ENCODE measurements at regions not wholly inside any gene's neighbourhood (a gene's known extent, or its start where the extent isn't known, plus 50 kb on each side); places are given as distances from the start of the nearest gene placed in this dataset.

DNA sequence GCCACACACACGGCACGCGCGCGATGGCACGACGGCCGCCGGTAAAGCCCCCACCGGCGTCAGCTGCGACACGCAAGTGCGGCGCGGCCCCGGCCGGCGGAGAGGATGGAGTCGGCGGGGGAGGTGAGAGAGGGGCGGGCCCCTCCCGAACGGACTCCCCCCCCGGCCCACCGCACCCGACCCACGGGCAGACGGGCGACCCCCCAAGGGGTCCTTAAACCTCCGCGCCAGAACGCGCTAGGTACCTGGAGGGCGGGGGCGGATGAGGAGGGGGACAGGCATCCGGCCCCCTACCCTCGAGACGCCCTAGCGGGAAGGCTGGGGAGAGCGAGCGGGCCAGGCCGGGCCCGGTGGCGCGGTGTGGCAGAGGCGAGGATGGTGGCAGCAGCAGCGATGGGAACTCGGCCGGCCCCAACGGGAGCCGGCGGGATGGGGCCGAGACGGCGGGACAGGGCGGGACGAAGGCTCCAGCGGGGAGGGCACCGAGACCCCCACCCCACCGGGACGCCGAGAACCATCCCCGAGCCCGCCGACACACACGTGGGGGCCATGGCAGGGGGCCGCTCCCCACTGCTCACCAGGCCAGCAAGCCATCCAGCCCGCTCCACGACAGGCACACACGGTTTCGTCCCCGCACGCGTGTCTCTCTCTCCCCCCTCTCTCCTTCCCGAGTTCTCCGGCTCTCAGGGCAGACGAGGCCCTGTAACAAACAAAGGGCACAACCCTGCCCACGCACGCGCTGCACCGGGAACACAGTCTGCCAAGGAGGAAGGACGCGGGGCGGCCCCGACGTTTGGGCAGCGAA lies 1515.4 kb upstream of the DEFB115 start:
- no peaks in the 10 kb centered on the region for H3F3A ChIP-seq (ENCODE audit: insufficient read depth)
- H3K9me3 ChIP-seq (ENCODE audit: insufficient read depth, low read length) = no peaks in the 10 kb centered on the region; the same call in 1 of the 2 replicates
- H3K27ac ChIP-seq (ENCODE audit: low read depth, low read length) = no peak overlapping the region
- no peak overlapping the region for H3K9ac ChIP-seq (ENCODE audit: low read length)
- H3K9me2 ChIP-seq (replicated peaks; ENCODE audit: insufficient read depth, low read length) = no peaks in the 10 kb centered on the region
- TF ChIP-seq, protein P1, sequence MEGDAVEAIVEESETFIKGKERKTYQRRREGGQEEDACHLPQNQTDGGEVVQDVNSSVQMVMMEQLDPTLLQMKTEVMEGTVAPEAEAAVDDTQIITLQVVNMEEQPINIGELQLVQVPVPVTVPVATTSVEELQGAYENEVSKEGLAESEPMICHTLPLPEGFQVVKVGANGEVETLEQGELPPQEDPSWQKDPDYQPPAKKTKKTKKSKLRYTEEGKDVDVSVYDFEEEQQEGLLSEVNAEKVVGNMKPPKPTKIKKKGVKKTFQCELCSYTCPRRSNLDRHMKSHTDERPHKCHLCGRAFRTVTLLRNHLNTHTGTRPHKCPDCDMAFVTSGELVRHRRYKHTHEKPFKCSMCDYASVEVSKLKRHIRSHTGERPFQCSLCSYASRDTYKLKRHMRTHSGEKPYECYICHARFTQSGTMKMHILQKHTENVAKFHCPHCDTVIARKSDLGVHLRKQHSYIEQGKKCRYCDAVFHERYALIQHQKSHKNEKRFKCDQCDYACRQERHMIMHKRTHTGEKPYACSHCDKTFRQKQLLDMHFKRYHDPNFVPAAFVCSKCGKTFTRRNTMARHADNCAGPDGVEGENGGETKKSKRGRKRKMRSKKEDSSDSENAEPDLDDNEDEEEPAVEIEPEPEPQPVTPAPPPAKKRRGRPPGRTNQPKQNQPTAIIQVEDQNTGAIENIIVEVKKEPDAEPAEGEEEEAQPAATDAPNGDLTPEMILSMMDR (IDR thresholded peaks at IDR 0.05; ENCODE audit: insufficient read depth, low read length, poor library complexity, severe bottlenecking) = no peak
- no peak for TF ChIP-seq EZH2phosphoT487 (conservative IDR thresholded peaks at IDR 0.05; ENCODE audit: low read length)
- H3K4me3 ChIP-seq (ENCODE audit: insufficient read depth, low read length, poor library complexity, severe bottlenecking) = no peak overlapping the region
- H3K36me3 ChIP-seq (ENCODE audit: low read length) = no peaks in the 10 kb centered on the region
- no peaks in the 10 kb centered on the region for H3K79me2 ChIP-seq (ENCODE audit: insufficient read depth, low read length)
- H3K4me2 ChIP-seq (ENCODE audit: low read depth, low read length, poor library complexity, severe bottlenecking) = no peak overlapping the region
- no peaks in the 10 kb centered on the region for H4K20me1 ChIP-seq (ENCODE audit: low read depth, low read length)
- no peaks in the 10 kb centered on the region for H3K27me3 ChIP-seq (ENCODE audit: low read length)
- H2AFZ ChIP-seq (ENCODE audit: low read depth, low read length, severe bottlenecking) = no peak overlapping the region

DNA sequence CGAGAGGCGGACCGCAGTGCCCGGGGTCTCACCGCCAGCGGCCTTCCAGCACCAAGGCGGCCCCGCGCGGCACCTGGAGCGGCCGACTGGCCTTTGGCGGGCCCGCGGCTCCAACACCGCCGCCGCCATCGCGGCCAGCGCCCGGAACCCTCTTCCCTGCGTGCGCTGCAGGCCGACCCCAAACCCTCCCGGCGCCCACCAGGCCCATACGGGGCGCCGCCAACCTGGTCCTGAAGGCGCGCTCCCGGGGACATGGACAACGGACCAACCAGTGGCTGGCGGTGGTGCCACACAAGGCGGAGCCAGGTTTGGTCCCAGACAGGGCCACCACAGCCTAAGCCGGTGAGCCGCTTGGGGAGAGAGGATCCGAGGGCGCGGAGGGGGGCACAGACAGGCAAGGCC lies 1514.8 kb upstream of the DEFB115 start:
- TF ChIP-seq, protein P1 (IDR thresholded peaks at IDR 0.05; ENCODE audit: insufficient read depth, low read length, poor library complexity, severe bottlenecking) = no peak
- TF ChIP-seq EZH2phosphoT487 (conservative IDR thresholded peaks at IDR 0.05; ENCODE audit: low read length) = no peak
- no peaks in the 10 kb centered on the region for H3F3A ChIP-seq (ENCODE audit: insufficient read depth)

DNA sequence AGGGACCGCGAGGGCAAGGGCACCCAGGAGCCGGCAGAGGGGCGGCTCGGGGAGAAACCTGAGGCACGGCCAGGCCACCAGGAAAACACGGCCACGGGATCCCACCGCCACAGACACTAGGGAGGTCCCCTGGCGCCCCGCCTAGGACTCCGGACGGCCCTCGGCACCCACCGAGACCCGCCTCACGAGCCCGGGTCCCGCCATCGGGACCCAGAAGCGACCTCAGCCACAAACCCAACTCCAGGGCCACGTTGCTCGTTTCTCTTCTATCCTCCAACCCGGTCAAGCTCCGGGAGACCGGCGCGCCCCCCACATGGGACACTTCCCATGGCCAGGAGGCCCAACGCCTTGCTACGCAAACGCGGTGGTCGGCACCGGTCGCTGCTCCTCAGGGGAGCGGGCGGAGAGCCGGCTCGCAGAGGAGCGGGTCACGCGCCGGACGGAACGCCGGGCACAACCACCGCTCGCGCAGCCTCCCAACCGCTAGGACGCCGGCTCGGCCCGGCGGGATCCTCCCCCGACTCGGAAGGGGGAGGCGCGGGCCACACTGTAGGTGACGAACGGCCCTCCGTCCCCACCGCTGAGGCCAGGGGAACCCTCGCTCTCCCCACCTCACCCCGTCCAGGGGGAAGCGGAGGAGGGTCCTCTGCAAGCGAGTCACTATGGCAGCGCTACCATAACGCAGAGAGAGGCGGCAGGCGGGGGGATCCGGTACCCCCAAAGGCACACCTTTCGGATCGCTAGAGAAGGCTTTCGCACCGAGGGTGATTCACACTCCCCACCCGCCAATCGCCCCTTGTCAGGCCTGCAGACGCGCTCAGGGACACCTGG lies 1514.1 kb upstream of the DEFB115 start:
- Histone ChIP-seq H3K9me3 (ENCODE audit: insufficient read depth, low read length) (no peaks in the 10 kb centered on the region; the same call in 1 of the 2 replicates), H4K20me1 (ENCODE audit: low read depth, low read length) (no peaks in the 10 kb centered on the region), H3K36me3 (ENCODE audit: low read length) (no peaks in the 10 kb centered on the region), H3K9ac (ENCODE audit: low read length) (no peak overlapping the region), H3F3A (ENCODE audit: insufficient read depth) (no peaks in the 10 kb centered on the region), H3K9me2 (replicated peaks; ENCODE audit: insufficient read depth, low read length) (no peaks in the 10 kb centered on the region), H2AFZ (ENCODE audit: low read depth, low read length, severe bottlenecking) (no peak overlapping the region), H3K79me2 (ENCODE audit: insufficient read depth, low read length) (no peaks in the 10 kb centered on the region), H3K4me2 (ENCODE audit: low read depth, low read length, poor library complexity, severe bottlenecking) (no peak overlapping the region), H3K4me3 (ENCODE audit: insufficient read depth, low read length, poor library complexity, severe bottlenecking) (no peak overlapping the region), H3K27me3 (ENCODE audit: low read length) (no peaks in the 10 kb centered on the region), H3K27ac (ENCODE audit: low read depth, low read length) (no peak overlapping the region)
- no peak for TF ChIP-seq EZH2phosphoT487 (conservative IDR thresholded peaks at IDR 0.05; ENCODE audit: low read length)
- TF ChIP-seq, protein P1 (IDR thresholded peaks at IDR 0.05; ENCODE audit: insufficient read depth, low read length, poor library complexity, severe bottlenecking) = no peak

More for the DNA sequence above, 1514.8 kb upstream of the DEFB115 start:
- Histone ChIP-seq H3K27me3 (ENCODE audit: low read length) (no peaks in the 10 kb centered on the region), H3K27ac (ENCODE audit: low read depth, low read length) (no peak overlapping the region), H3K9ac (ENCODE audit: low read length) (no peak overlapping the region), H3K4me3 (ENCODE audit: insufficient read depth, low read length, poor library complexity, severe bottlenecking) (no peak overlapping the region), H3K9me2 (replicated peaks; ENCODE audit: insufficient read depth, low read length) (no peaks in the 10 kb centered on the region), H3K9me3 (ENCODE audit: insufficient read depth, low read length) (no peaks in the 10 kb centered on the region; the same call in 1 of the 2 replicates), H4K20me1 (ENCODE audit: low read depth, low read length) (no peaks in the 10 kb centered on the region), H3K79me2 (ENCODE audit: insufficient read depth, low read length) (no peaks in the 10 kb centered on the region), H2AFZ (ENCODE audit: low read depth, low read length, severe bottlenecking) (no peak overlapping the region), H3K4me2 (ENCODE audit: low read depth, low read length, poor library complexity, severe bottlenecking) (no peak overlapping the region), H3K36me3 (ENCODE audit: low read length) (no peaks in the 10 kb centered on the region)

All from SU-DHL-6 (cell line).